Upper lobe of left lung (tissue), 6 donors: ENCODE measurements at regions not wholly inside any gene's neighbourhood (a gene's known extent, or its start where the extent isn't known, plus 50 kb on each side); places are given as distances from the start of the nearest gene placed in this dataset.

Experiments used
- ATAC-seq, 2 donors: fragments of 200-7000 bp; cut with Tn5 transposase; one replicate each; pipeline ENCODE4 v1.9.1; 2022; ENCODE audit warnings: mild to moderate bottlenecking in 2 of 2, moderate library complexity in 2 of 2; ENCODE audit not compliant: low FRiP score in 2 of 2
- DNase-seq, 2 donors: peaks; one replicate each; pipeline ENCODE4 v3.0.0-alpha.2; 2019 to 2020
- H3K27ac ChIP-seq, 4 donors: fragments of 200-600 bp; sonication (generic); one replicate each; pipeline ENCODE4 v1.5.1; 2016 to 2019
- H3K27me3 ChIP-seq, 4 donors: fragments of 200-600 bp; sonication (generic); one replicate each; pipeline ENCODE4 v1.5.1; 2017 to 2019
- H3K36me3 ChIP-seq, 4 donors: fragments of 200-600 bp; sonication (generic); one replicate each; pipeline ENCODE4 v1.5.1; 2016 to 2019
- H3K4me1 ChIP-seq, 4 donors: fragments of 200-600 bp; sonication (generic); one replicate each; pipeline ENCODE4 v1.5.1; 2018 to 2019
- H3K4me3 ChIP-seq, 4 donors: fragments of 200-600 bp; sonication (generic); one replicate each; pipeline ENCODE4 v1.5.1; 2017 to 2019; ENCODE audit warnings: mild to moderate bottlenecking in 2 of 4, moderate library complexity in 1 of 4
- H3K9me3 ChIP-seq, 4 donors: fragments of 200-600 bp; sonication (generic); one replicate each; pipeline ENCODE4 v1.5.1; 2018 to 2019
- CTCF ChIP-seq, 6 experiments: fragments of 450-650 bp in 4 of 6; fragments of 200-600 bp in 2 of 6; sonication (generic) in 2 of 6; IDR thresholded peaks; one replicate each; pipeline ENCODE4 v1.5.1; 2016 to 2019; ENCODE audit warnings: antibody characterized with exemption in 6 of 6
- EP300 ChIP-seq, 4 donors: sonication (generic); formaldehyde crosslinking; IDR thresholded peaks; one replicate each; pipeline ENCODE4 v1.5.1; 2017; ENCODE audit warnings: antibody characterized with exemption in 4 of 4, control low read depth in 2 of 4
- POLR2A ChIP-seq, 4 donors: fragments of 450-650 bp; IDR thresholded peaks; one replicate each; pipeline ENCODE4 v1.5.1; 2016 to 2017; ENCODE audit warnings: antibody characterized with exemption in 4 of 4, mild to moderate bottlenecking in 2 of 4
- POLR2AphosphoS5 ChIP-seq, 2 donors: sonication (generic); formaldehyde crosslinking; IDR thresholded peaks; one replicate each; pipeline ENCODE4 v1.5.1; 2017; ENCODE audit warnings: antibody characterized with exemption in 2 of 2
- WGBS, 2 donors: methylation state at CpG; one replicate each; pipeline ENCODE4 v1.1.5; 2017 to 2018; 5-methylcytosine and 5-hydroxymethylcytosine counted together
- donor health status: DM: no; HTN: no; CAD: no; lungs with moderate emphysema.
- donor health status: DM: no; HTN: yes; CAD: no; lungs with severe emphysema.

- Histone ChIP-seq H3K27ac (no peak overlapping the region), H3K9me3 (no peaks in the 10 kb centered on the region), H3K4me1 (no peaks in the 10 kb centered on the region), H3K4me3 (no peak overlapping the region), H3K36me3 (no peaks in the 10 kb centered on the region), H3K27me3 (no peaks in the 10 kb centered on the region)
- no peak for TF ChIP-seq CTCF (IDR thresholded peaks at IDR 0.05)
- no peak for TF ChIP-seq POLR2AphosphoS5 (IDR thresholded peaks at IDR 0.05)
- no peak for TF ChIP-seq EP300 (IDR thresholded peaks at IDR 0.05)
- no peak for TF ChIP-seq POLR2A (IDR thresholded peaks at IDR 0.05)
- DNase-seq = no peak
- WGBS, 2 donors = 85 to 91% methylated on average over 4 of the region's 4 CpGs
- ATAC-seq = no peak
Measured at GRCh38 chr16:16887193-16887592, 508.3 kb downstream of the NPIPA7 start.

- H3K27me3 ChIP-seq = no peaks in the 10 kb centered on the region
- no peaks in the 10 kb centered on the region for H3K9me3 ChIP-seq
- no peak overlapping the region for H3K27ac ChIP-seq
- TF ChIP-seq POLR2A (IDR thresholded peaks at IDR 0.05) = no peak
- TF ChIP-seq EP300 (IDR thresholded peaks at IDR 0.05) = no peak
- TF ChIP-seq POLR2AphosphoS5 (IDR thresholded peaks at IDR 0.05) = no peak
- TF ChIP-seq CTCF (IDR thresholded peaks at IDR 0.05) = no peak
- DNase-seq (no peak), ATAC-seq (no peak)
- H3K4me3 ChIP-seq = no peak overlapping the region
- 67 to 74% methylated on average over 2 of the region's 2 CpGs for WGBS, 2 donors
- H3K4me1 ChIP-seq = no peaks in the 10 kb centered on the region
- no peaks in the 10 kb centered on the region for H3K36me3 ChIP-seq
Measured at GRCh38 chr16:16890964-16891363, 512.0 kb downstream of the NPIPA7 start.

GRCh38 chr16:16904601-16905000, 525.7 kb downstream of the NPIPA7 start:
- H3K4me1 ChIP-seq = no peaks in the 10 kb centered on the region
- H3K36me3 ChIP-seq = no peaks in the 10 kb centered on the region
- WGBS, 2 donors = 76 to 83% methylated on average over 1 of the region's 1 CpG
- H3K4me3 ChIP-seq = no peak overlapping the region
- no peaks in the 10 kb centered on the region for H3K27me3 ChIP-seq
- no peak overlapping the region for H3K27ac ChIP-seq
- peaks cover 0 to 7% (median under 1%) of the 10 kb centered on the region in 4 donors for H3K9me3 ChIP-seq
- DNase-seq (no peak), ATAC-seq (no peak)
- no peak for TF ChIP-seq POLR2A (IDR thresholded peaks at IDR 0.05)
- TF ChIP-seq POLR2AphosphoS5 (IDR thresholded peaks at IDR 0.05) = no peak

GRCh38 chr16:16905850-16906249, 526.9 kb downstream of the NPIPA7 start:
- peaks cover 0 to 5% (median 0%) of the 10 kb centered on the region in 4 donors for H3K9me3 ChIP-seq
- ATAC-seq (no peak), DNase-seq (no peak)
- TF ChIP-seq EP300 (IDR thresholded peaks at IDR 0.05) (no peak), POLR2A (IDR thresholded peaks at IDR 0.05) (no peak), POLR2AphosphoS5 (IDR thresholded peaks at IDR 0.05) (no peak), CTCF (IDR thresholded peaks at IDR 0.05) (no peak)
- WGBS, 2 donors = 73 to 80% methylated on average over 3 of the region's 3 CpGs
- H3K27ac ChIP-seq = no peak overlapping the region
- H3K36me3 ChIP-seq = no peaks in the 10 kb centered on the region
- no peak overlapping the region for H3K4me3 ChIP-seq
- H3K27me3 ChIP-seq = no peaks in the 10 kb centered on the region
- no peaks in the 10 kb centered on the region for H3K4me1 ChIP-seq

- Histone ChIP-seq H3K27ac (no peak overlapping the region), H3K4me1 (no peaks in the 10 kb centered on the region), H3K4me3 (no peak overlapping the region), H3K36me3 (no peaks in the 10 kb centered on the region), H3K27me3 (no peaks in the 10 kb centered on the region), H3K9me3 (peaks cover 0 to 5% (median 0%) of the 10 kb centered on the region in 4 donors)
- TF ChIP-seq CTCF (IDR thresholded peaks at IDR 0.05) (no peak), POLR2AphosphoS5 (IDR thresholded peaks at IDR 0.05) (no peak)
- DNase-seq (no peak), ATAC-seq (no peak)
Measured at GRCh38 chr16:16907089-16907488, 528.1 kb downstream of the NPIPA7 start.
